ENCODE measurements at regions not wholly inside any gene's neighbourhood (a gene's known extent, or its start where the extent isn't known, plus 50 kb on each side); places are given as distances from the start of the nearest gene placed in this dataset.

- POLR2A ChIA-PET = no interaction called here
- CTCF ChIA-PET = no interaction called here
- DNase-seq (ENCODE audit: extremely low spot score) = no peak
- TF ChIP-seq, protein P1, sequence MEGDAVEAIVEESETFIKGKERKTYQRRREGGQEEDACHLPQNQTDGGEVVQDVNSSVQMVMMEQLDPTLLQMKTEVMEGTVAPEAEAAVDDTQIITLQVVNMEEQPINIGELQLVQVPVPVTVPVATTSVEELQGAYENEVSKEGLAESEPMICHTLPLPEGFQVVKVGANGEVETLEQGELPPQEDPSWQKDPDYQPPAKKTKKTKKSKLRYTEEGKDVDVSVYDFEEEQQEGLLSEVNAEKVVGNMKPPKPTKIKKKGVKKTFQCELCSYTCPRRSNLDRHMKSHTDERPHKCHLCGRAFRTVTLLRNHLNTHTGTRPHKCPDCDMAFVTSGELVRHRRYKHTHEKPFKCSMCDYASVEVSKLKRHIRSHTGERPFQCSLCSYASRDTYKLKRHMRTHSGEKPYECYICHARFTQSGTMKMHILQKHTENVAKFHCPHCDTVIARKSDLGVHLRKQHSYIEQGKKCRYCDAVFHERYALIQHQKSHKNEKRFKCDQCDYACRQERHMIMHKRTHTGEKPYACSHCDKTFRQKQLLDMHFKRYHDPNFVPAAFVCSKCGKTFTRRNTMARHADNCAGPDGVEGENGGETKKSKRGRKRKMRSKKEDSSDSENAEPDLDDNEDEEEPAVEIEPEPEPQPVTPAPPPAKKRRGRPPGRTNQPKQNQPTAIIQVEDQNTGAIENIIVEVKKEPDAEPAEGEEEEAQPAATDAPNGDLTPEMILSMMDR (IDR thresholded peaks at IDR 0.05; ENCODE audit: control extremely low read depth, extremely low read depth, low read depth, missing control alignments) = no peak
Measured at GRCh38 chr3:30510596-30510995, 95.8 kb upstream of the TGFBR2 start.

DNA sequence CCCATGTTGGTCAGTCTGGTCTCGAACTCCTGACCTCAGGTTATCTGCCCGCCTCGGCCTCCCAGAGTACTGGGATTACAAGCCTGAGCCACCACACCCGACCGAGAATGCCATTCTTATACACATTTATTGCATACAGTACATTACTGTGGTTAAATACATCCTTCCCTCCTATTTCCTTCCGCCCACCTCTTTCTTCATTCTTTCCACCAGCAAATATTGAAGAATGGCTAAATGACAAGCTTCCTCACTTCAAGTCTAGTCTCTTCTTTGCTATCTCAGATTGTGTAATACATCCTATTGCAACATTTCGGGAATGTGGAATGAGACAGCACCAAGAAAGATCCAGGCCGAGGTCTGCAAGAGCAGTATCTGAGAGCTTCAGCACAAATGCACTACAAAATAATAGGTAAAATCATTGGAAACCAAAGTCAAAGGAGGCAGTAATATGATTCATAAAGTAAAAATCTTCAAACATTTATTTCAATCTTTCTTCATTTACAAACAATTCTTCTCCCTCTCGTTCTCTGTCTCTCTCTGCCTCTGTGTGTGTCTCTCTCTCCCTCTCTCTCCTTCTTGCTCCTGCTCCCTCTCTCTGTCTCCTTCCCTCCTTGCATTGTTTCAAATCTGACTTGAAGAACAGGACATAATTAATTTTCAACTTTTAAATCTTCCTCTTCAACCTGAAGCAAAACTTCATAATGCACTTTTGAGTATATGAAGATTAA lies 94.7 kb upstream of the TGFBR2 start:
- POLR2A ChIA-PET = no interaction called here
- TF ChIP-seq, protein P1 (IDR thresholded peaks at IDR 0.05; ENCODE audit: control extremely low read depth, extremely low read depth, low read depth, missing control alignments) = no peak
- no peak for DNase-seq (ENCODE audit: extremely low spot score)
- CTCF ChIA-PET = no interaction called here

DNA sequence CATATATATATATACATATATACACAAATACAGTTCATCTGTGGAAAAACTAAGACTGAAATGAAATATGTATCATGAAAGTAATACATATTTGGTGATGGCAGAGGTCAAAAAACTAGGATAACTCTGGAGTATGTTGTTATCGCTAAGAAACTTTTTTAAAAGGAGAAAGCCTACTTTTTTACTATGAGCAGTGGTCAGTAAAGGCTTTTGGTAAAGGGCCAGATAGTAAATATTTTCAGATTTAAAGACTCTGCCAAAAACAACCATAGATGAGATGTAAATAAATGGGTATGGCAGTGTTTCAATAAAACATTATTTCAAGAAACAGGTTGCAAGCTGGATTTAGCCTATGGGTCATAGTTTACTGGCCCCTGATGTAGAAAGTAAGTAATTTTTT lies 93.8 kb upstream of the TGFBR2 start:
- ChIA-PET CTCF (interaction anchor here (1.0 kb wide), 1 partner anchor 10 kb away, joined by 4 read pairs; no protein-coding TSS in a partner anchor), POLR2A (no interaction called here)
- no peak for DNase-seq (ENCODE audit: extremely low spot score)
- TF ChIP-seq, protein P1 (IDR thresholded peaks at IDR 0.05; ENCODE audit: control extremely low read depth, extremely low read depth, low read depth, missing control alignments) = no peak

GRCh38 chr3:30513374-30514152 lies 92.8 kb upstream of the TGFBR2 start:
- CTCF ChIA-PET = interaction anchor here (0.6 to 1.2 kb wide), 3 partner anchors 9 to 41 kb away, joined by 3 to 4 read pairs (median 3); no protein-coding TSS in a partner anchor
- no peak for DNase-seq (ENCODE audit: extremely low spot score)
- POLR2A ChIA-PET = no interaction called here
- TF ChIP-seq, protein P1 (IDR thresholded peaks at IDR 0.05; ENCODE audit: control extremely low read depth, extremely low read depth, low read depth, missing control alignments) = no peak

DNA sequence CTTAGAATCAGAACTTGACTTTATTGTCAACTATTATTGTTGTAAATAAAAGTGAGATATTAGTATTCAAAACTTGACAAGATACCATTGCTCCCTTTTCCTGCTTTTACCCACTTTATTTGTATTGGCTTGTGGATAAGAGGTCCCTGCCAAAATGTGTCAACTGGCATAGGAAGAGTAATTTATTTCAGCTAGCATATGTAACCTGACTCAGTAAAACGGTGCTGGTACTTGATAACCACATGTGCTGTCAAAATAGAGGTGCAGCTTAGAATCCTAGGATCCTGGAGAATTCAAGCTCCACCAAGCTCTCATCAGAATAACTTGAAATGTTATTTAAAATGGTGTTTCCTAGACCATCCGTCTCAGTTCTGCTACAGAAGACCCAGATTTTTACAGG lies 90.2 kb upstream of the TGFBR2 start:
- no peak for DNase-seq (ENCODE audit: extremely low spot score)

DNA sequence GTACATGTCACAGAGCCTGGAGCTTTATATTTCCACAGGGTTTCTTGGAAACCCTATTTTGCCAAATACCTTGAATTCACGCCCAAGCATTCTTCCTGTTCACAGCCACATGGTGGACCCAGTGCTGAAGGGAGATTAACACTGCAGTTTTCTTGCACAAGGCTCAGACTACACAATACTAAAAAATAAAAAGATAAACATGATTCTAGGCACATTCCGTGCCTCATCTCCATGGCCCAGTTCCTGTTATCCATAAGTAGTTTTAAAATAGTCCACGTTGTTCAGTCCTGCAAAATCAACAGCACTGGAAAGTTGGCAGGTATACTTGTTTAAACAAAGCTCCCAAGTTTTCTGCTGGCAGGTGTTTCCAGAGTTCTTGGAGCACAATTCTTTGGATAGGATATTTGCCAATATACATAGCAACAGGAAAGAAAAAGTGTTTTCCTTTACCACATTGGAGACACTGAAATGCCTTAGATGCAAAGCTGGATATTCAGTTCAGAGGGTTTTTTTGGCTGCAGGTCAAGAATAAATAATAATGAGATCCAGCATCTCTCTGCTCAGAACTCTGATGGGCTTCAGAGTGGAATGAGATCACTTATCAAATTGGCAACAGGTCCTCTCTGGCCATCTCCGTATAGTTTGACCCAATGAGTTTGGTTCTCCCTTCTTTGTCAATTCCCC lies 88.1 kb upstream of the TGFBR2 start:
- TF ChIP-seq, protein P1 (IDR thresholded peaks at IDR 0.05; ENCODE audit: control extremely low read depth, extremely low read depth, low read depth, missing control alignments) = no peak
- DNase-seq (ENCODE audit: extremely low spot score) = no peak
- ChIA-PET CTCF (no interaction called here), POLR2A (no interaction called here)

More for the DNA sequence above, 90.2 kb upstream of the TGFBR2 start:
- ChIA-PET CTCF (interaction anchor here (0.9 kb wide), 1 partner anchor 13 kb away, joined by 3 read pairs; no protein-coding TSS in a partner anchor), POLR2A (no interaction called here)
- TF ChIP-seq, protein P1 (IDR thresholded peaks at IDR 0.05; ENCODE audit: control extremely low read depth, extremely low read depth, low read depth, missing control alignments) = no peak

Data from GM10248 (cell line).